SK-N-SH (cell line): ENCODE measurements at regions not wholly inside any gene's neighbourhood (a gene's known extent, or its start where the extent isn't known, plus 50 kb on each side); places are given as distances from the start of the nearest gene placed in this dataset.

Experiments used
- CTCF ChIA-PET: fragments of 300-600, 350-600 bp; formaldehyde crosslinking; extraction: SDS; loops from one replicate; lab custom pipeline; 2021; lab: Yijun Ruan, JAX
- POLR2A ChIA-PET: fragments of 350-600 bp; sonication (Branson Sonifier 250); formaldehyde crosslinking; extraction: SDS; loops from one replicate; lab custom pipeline; 2020; ENCODE audit warnings: antibody characterized with exemption, inconsistent platforms; lab: Yijun Ruan, JAX
- DNase-seq: peaks from one replicate; pipeline ENCODE4 v3.0.0; 2012
- H2AFZ ChIP-seq: fragments of 200-600 bp; sonication (generic); 2 replicates; pipeline ENCODE4 v1.8.1; 2016; ENCODE audit warnings: antibody characterized with exemption, mild to moderate bottlenecking, low read depth
- H3F3A ChIP-seq: fragments of 200-600 bp; sonication (generic); replicated peaks from 2 replicates; pipeline ENCODE3; 2016; ENCODE audit warnings: antibody characterized with exemption, mild to moderate bottlenecking; ENCODE audit not compliant: insufficient read depth
- H3K27ac ChIP-seq, 2 experiments: fragments of 200-500 bp in 1 of 2; fragments of 200-600 bp in 1 of 2; sonication (Bioruptor generic) in 1 of 2; sonication (generic), shearing (Covaris generic) in 1 of 2; 2 replicates each; pipeline versions ENCODE4 v1.5.1 to v1.6.1; 2014 to 2016; ENCODE audit warnings: low read depth in 2 of 2, inconsistent platforms in 1 of 2, low read length in 1 of 2, mild to moderate bottlenecking in 1 of 2, mixed read lengths in 1 of 2
- H3K27me3 ChIP-seq: fragments of 200-600 bp; sonication (generic), shearing (Covaris generic); 2 replicates; pipeline ENCODE4 v1.6.1; 2016; ENCODE audit warnings: mixed run types; ENCODE audit not compliant: insufficient read depth
- H3K36me3 ChIP-seq, 2 experiments: fragments of 200-500 bp in 1 of 2; fragments of 200-600 bp in 1 of 2; sonication (Bioruptor generic) in 1 of 2; sonication (generic) in 1 of 2; replicated peaks in 1 of 2; 2 replicates each; pipeline versions ENCODE3 to v1.5.1; 2014 to 2016; ENCODE audit warnings: low read length in 1 of 2, mild to moderate bottlenecking in 1 of 2; ENCODE audit not compliant: insufficient read depth in 2 of 2, control insufficient read depth in 1 of 2
- H3K4me1 ChIP-seq, 2 experiments: fragments of 200-500 bp in 1 of 2; fragments of 200-600 bp in 1 of 2; sonication (Bioruptor generic) in 1 of 2; sonication (generic), shearing (Covaris generic) in 1 of 2; 2 replicates each; pipeline versions ENCODE4 v1.5.1 to v1.6.1; 2014 to 2016; ENCODE audit warnings: low read depth in 1 of 2, low read length in 1 of 2, mixed run types in 1 of 2; ENCODE audit not compliant: insufficient read depth in 2 of 2, control insufficient read depth in 1 of 2
- H3K4me2 ChIP-seq: fragments of 200-600 bp; sonication (generic), shearing (Covaris generic); 2 replicates; pipeline ENCODE4 v1.6.1; 2017; ENCODE audit warnings: mixed run types
- H3K4me3 ChIP-seq, 2 experiments: fragments of 200-500 bp in 1 of 2; fragments of 200-600 bp in 1 of 2; sonication (Bioruptor generic) in 1 of 2; sonication (generic), shearing (Covaris generic) in 1 of 2; 2 replicates each; pipeline versions ENCODE4 v1.5.1 to v1.8.1; 2014 to 2016; ENCODE audit warnings: low read depth in 2 of 2, inconsistent platforms in 1 of 2, low read length in 1 of 2, mild to moderate bottlenecking in 1 of 2, mixed read lengths in 1 of 2, moderate library complexity in 1 of 2
- H3K79me2 ChIP-seq: fragments of 200-600 bp; sonication (generic); 2 replicates; pipeline ENCODE4 v1.8.1; 2017; ENCODE audit warnings: mild to moderate bottlenecking; ENCODE audit not compliant: insufficient read depth
- H3K9ac ChIP-seq: fragments of 200-600 bp; sonication (generic); 2 replicates; pipeline ENCODE4 v1.6.1; 2017; ENCODE audit warnings: mixed run types
- H3K9me2 ChIP-seq: fragments of 200-600 bp; sonication (generic); 2 replicates; pipeline ENCODE4 v1.6.1; 2017; ENCODE audit warnings: mixed run types
- H3K9me3 ChIP-seq: fragments of 200-600 bp; sonication (generic); 2 replicates; pipeline ENCODE4 v1.6.1; 2017; ENCODE audit warnings: mixed run types, mild to moderate bottlenecking, moderate library complexity
- H4K20me1 ChIP-seq: fragments of 200-600 bp; sonication (generic); 2 replicates; pipeline ENCODE4 v1.6.1; 2017; ENCODE audit warnings: mild to moderate bottlenecking, mixed run types; ENCODE audit not compliant: insufficient read depth
- CHD2 ChIP-seq: fragments of 150-350 bp; IDR thresholded peaks from 2 replicates; pipeline ENCODE4 v1.6.1; 2018; ENCODE audit warnings: low read length; ENCODE audit not compliant: partially characterized antibody
- EZH2phosphoT487 ChIP-seq: fragments of 200-600 bp; sonication (generic); IDR thresholded peaks from 2 replicates; pipeline ENCODE4 v1.6.1; 2017; ENCODE audit warnings: low read depth, mixed run types, mild to moderate bottlenecking, antibody characterized with exemption, moderate library complexity, borderline replicate concordance
- GATA2 ChIP-seq: sonication (generic); formaldehyde crosslinking; IDR thresholded peaks from 2 replicates; pipeline ENCODE4 v1.5.0; 2020; ENCODE audit warnings: mild to moderate bottlenecking, missing genetic modification reagents
- RCOR1 ChIP-seq: fragments of 150-350 bp; IDR thresholded peaks from 2 replicates; pipeline ENCODE4 v1.6.1; 2017; ENCODE audit warnings: antibody characterized with exemption, low read length
- SMC3 ChIP-seq: IDR thresholded peaks from 2 replicates; pipeline ENCODE4 v1.6.1; 2012; ENCODE audit warnings: low read depth, low read length, improper control_type of control experiment
- TAF1 ChIP-seq: IDR thresholded peaks from 2 replicates; pipeline ENCODE4 v1.6.1; 2012; ENCODE audit warnings: low read depth, mild to moderate bottlenecking, low read length, moderate library complexity, borderline replicate concordance
- TEAD4 ChIP-seq: IDR thresholded peaks from 2 replicates; pipeline ENCODE4 v1.4.0; 2012; ENCODE audit warnings: mild to moderate bottlenecking, borderline replicate concordance; ENCODE audit not compliant: insufficient read depth
- ZBTB33 ChIP-seq: IDR thresholded peaks from 2 replicates; pipeline ENCODE4 v1.4.0; 2012; ENCODE audit warnings: low read depth, borderline replicate concordance
- WGBS: methylation state at CpG from one replicate; pipeline ENCODE4 v1.1.6; 2017; ENCODE audit warnings: low lambda C conversion rate; 5-methylcytosine and 5-hydroxymethylcytosine counted together
- TF ChIP-seq, protein P1 (sequence below): fragments of 150-350 bp; IDR thresholded peaks from 2 replicates; pipeline ENCODE4 v1.6.1; 2017; ENCODE audit warnings: antibody characterized with exemption, low read length, low read depth, borderline replicate concordance
- TF ChIP-seq, protein P2 (sequence below): IDR thresholded peaks from 2 replicates; pipeline ENCODE4; 2012
- TF ChIP-seq, protein P3 (sequence below): fragments of 150-350 bp; IDR thresholded peaks from 2 replicates; pipeline ENCODE4 v1.6.1; 2016; ENCODE audit warnings: mild to moderate bottlenecking, low read depth, low read length
- TF ChIP-seq, protein P4 (sequence below): IDR thresholded peaks from 2 replicates; pipeline ENCODE4 v1.4.0; 2012; ENCODE audit warnings: low read depth
- TF ChIP-seq, protein P5 (sequence below): IDR thresholded peaks from 2 replicates; pipeline ENCODE4 v1.4.0; 2012; ENCODE audit warnings: low read depth, borderline replicate concordance

DNA sequence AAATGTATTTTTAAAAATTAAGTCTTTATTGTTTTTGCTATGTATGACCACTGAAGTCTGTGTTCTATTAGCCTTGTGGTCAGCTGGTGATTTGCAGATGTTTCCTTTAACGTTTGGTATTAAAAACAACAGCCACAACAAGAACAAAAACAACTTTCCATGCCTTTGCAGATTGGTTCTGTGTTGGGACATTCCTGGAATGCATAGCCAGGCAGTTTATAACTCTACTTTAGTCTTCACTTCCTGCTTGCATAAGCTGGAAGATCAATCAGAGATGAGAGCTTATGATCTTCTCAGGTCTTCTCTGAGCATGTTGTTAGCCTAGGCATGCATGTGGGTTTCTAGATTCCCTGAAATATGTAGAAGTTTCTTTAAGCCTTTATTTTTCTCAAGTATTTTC, 58.9 kb upstream of the SEMA3C start:
- no peaks in the 10 kb centered on the region for H3F3A ChIP-seq
- ChIA-PET CTCF (interaction anchor here (1.2 kb wide), 1 partner anchor 11 kb away, joined by 3 read pairs; no protein-coding TSS in a partner anchor), POLR2A (no interaction called here)
- H3K4me1 ChIP-seq, result no peaks in the 10 kb centered on the region
- H3K4me3 ChIP-seq, result no peak overlapping the region
- H3K4me2 ChIP-seq, result no peak overlapping the region
- no peaks in the 10 kb centered on the region for H3K27me3 ChIP-seq
- H3K27ac ChIP-seq, result no peak overlapping the region
- H3K9ac ChIP-seq, result no peak overlapping the region
- peaks cover 4% of the 10 kb centered on the region; the same call in 1 of the 2 replicates for H3K9me3 ChIP-seq
- no peaks in the 10 kb centered on the region for H3K36me3 ChIP-seq
- H3K9me2 ChIP-seq, result no peaks in the 10 kb centered on the region
- H3K79me2 ChIP-seq, result no peaks in the 10 kb centered on the region
- no peak for DNase-seq
- no peak overlapping the region for H2AFZ ChIP-seq
- H4K20me1 ChIP-seq, result no peaks in the 10 kb centered on the region
- no peak for TF ChIP-seq ZBTB33
- TF ChIP-seq, protein P1, sequence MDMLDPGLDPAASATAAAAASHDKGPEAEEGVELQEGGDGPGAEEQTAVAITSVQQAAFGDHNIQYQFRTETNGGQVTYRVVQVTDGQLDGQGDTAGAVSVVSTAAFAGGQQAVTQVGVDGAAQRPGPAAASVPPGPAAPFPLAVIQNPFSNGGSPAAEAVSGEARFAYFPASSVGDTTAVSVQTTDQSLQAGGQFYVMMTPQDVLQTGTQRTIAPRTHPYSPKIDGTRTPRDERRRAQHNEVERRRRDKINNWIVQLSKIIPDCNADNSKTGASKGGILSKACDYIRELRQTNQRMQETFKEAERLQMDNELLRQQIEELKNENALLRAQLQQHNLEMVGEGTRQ, result no peak
- TF ChIP-seq, protein P2, sequence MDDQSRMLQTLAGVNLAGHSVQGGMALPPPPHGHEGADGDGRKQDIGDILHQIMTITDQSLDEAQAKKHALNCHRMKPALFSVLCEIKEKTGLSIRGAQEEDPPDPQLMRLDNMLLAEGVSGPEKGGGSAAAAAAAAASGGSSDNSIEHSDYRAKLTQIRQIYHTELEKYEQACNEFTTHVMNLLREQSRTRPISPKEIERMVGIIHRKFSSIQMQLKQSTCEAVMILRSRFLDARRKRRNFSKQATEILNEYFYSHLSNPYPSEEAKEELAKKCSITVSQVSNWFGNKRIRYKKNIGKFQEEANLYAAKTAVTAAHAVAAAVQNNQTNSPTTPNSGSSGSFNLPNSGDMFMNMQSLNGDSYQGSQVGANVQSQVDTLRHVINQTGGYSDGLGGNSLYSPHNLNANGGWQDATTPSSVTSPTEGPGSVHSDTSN, result no peak
- TF ChIP-seq EZH2phosphoT487, result no peak
- WGBS, result 7% methylated on average over 1 of the region's 1 CpG

GRCh38 chr7:80974396-80975358, 55.8 kb upstream of the SEMA3C start:
- WGBS, result 89% methylated on average over 21 of the region's 22 CpGs
- Histone ChIP-seq H2AFZ (no peak overlapping the region), H3K9me3 (peaks cover 4% of the 10 kb centered on the region; the same call in 1 of the 2 replicates), H3K4me3 (no peak overlapping the region), H3K4me1 (no peaks in the 10 kb centered on the region; a peak in 1 of 4 replicates), H3K4me2 (no peak overlapping the region), H4K20me1 (no peaks in the 10 kb centered on the region), H3K36me3 (no peaks in the 10 kb centered on the region), H3K27ac (no peak overlapping the region), H3K9me2 (no peaks in the 10 kb centered on the region), H3F3A (no peaks in the 10 kb centered on the region), H3K27me3 (no peaks in the 10 kb centered on the region), H3K79me2 (no peaks in the 10 kb centered on the region), H3K9ac (no peak overlapping the region)
- no peak for DNase-seq
- ChIA-PET POLR2A (no interaction called here), CTCF (no interaction called here)
- TF ChIP-seq TAF1, result no peak
- TF ChIP-seq, protein P3, sequence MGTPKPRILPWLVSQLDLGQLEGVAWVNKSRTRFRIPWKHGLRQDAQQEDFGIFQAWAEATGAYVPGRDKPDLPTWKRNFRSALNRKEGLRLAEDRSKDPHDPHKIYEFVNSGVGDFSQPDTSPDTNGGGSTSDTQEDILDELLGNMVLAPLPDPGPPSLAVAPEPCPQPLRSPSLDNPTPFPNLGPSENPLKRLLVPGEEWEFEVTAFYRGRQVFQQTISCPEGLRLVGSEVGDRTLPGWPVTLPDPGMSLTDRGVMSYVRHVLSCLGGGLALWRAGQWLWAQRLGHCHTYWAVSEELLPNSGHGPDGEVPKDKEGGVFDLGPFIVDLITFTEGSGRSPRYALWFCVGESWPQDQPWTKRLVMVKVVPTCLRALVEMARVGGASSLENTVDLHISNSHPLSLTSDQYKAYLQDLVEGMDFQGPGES, result no peak
- TF ChIP-seq, protein P4, sequence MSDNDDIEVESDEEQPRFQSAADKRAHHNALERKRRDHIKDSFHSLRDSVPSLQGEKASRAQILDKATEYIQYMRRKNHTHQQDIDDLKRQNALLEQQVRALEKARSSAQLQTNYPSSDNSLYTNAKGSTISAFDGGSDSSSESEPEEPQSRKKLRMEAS, result no peak
- no peak for TF ChIP-seq CHD2
- TF ChIP-seq GATA2, result no peak
- TF ChIP-seq EZH2phosphoT487, result no peak
- TF ChIP-seq, protein P1, result no peak
- TF ChIP-seq ZBTB33, result no peak
- TF ChIP-seq TEAD4, result no peak
- TF ChIP-seq SMC3, result no peak
- TF ChIP-seq, protein P5, sequence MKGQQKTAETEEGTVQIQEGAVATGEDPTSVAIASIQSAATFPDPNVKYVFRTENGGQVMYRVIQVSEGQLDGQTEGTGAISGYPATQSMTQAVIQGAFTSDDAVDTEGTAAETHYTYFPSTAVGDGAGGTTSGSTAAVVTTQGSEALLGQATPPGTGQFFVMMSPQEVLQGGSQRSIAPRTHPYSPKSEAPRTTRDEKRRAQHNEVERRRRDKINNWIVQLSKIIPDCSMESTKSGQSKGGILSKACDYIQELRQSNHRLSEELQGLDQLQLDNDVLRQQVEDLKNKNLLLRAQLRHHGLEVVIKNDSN, result no peak
- TF ChIP-seq RCOR1, result no peak
